Stimulated activated CD4-positive, alpha-beta T cell treated with anti-CD3 and anti-CD28 coated beads, TNF-alpha, amount 100 ng/mL, for 1 hour (primary cell): ENCODE measurements at regions not wholly inside any gene's neighbourhood (a gene's known extent, or its start where the extent isn't known, plus 50 kb on each side); places are given as distances from the start of the nearest gene placed in this dataset.
"Not testable (repeated sequence)": the region's sequence is repeated elsewhere in the genome, so short reads cannot be mapped to it uniquely, and the experiment has no call there.

Source experiments
- DNase-seq, 3 donors: peaks; one replicate each; pipeline ENCODE4 v3.0.0-alpha.2; 2020; ENCODE audit warnings: low read depth in 3 of 3, low spot score in 1 of 3

DNA sequence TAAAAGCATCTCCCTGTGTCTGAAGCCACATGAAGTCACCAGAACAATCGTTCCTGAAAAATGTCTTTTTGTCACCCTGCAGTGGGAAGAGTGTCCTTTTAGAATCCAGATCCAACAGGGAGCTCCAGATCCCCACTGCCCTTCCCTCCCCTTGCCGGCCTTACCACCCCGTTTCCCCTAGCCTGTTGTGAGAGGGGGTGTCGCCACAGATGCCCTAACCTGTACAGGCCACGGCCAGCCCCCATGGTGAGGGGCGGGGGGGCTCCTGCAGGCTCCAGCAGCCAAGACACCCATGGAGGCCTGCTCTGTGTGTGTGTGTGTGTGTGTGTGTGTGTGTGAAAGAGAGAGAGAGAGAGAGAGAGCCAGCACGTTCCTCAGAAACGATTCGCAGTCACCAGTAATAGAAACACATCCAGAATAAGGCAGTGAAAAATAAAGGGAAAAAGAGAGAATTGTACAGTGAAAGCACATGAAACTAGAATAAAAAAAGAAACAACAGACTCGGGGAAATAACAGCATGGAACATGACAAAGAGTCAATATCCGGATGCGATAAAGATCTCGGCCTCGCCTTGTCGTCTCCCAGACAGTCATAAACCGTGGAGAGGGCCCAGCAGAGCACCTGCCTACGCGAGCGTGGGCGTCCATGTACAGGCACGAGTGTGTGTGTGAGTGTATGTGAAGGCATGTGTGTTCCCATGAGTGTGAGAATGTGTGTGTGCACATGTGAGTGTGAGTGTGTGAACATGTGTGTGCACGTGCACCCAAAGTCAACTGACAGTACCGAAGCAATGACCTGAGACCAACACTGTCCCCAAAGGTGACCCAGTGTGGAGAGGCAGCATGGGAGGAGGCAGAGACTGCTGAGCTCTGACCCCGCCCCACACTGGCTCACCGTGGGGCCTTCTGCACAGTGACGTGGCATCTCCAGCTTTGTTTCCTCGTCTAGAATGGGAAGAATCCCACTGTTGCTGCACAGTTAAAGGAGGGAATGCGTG, 303.8 kb downstream of the NPHP4 start:
- no peak for DNase-seq

DNA sequence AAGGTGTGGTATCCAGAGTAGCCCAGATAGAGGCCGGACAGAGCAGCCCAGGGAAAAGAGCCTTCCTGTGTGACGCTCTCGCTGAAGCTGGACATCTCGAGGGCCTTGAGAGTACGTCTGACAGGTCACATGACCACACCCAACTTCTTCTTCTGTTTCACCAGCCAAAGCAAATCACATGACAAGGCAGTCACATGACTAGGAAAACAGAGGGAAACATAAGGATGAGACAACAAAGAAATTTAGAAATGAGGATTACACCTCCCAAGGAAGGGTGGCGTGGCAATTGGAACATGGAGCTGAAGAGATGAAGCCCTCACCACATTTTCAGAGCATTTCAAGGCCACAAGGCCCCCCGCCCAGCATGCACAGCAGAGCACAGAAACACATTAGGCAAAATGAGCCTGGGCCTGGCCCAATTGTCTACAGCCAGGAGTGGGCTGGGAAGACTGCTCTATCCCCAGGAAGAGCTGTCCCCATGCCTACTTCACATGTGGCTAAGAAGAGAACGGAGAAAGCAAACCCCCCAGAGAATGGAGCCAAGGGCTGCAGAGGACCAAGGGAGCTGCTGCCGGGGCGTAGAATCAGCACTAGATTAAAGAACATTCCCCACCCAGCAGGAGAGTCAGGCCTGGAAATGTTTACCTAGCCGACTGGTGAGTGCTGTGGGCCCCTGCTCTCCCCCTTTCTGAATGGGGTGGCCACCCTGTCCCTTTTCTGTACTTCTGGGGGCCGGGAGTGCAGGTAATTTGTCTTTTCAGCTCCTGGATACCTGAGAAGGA, 305.1 kb downstream of the NPHP4 start:
- no peak for DNase-seq

DNA sequence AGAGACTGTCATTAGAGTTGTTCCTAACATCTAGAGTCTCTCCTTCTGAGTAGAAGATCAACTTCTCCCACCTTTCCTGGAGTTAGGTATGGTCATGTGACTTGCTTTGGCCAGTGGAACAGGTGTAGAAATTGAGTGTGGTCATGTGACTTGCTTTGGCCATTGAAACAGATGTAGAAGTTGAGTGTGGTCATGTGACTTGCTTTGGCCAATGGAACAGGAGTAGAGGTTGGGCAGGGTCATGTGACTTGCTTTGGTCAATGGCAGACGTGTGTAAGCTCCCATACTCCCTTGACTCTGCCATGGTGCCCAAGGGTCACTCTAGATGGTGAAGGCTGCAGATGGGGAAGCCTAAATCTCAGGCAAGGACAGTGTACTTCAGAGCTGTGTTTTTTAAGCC, 306.0 kb downstream of the NPHP4 start:
- no peak for DNase-seq

GRCh38 chr1:5685446-5686040, 306.7 kb downstream of the NPHP4 start:
- DNase-seq = no peak

DNA sequence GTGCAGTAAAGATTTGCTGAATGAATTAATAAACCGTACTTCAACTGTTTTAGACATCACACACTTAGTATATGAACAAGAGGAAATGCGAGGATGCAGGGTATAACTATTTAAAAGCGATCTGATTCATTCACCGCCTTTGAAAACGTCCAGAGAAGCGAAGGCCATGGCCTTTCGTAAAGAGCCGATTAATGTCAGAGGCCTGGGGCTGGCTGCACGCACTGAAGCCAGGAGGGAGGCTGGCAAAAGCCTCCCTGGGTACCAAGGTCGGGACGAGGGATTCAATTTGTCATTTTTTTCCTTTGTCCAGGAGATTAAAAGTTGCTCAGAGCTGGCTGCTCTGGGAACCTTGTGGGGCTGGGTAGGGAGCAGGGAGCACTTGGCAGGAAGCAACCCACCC, 307.4 kb downstream of the NPHP4 start:
- no peak for DNase-seq

- DNase-seq = no peak
Measured at GRCh38 chr1:5683446-5683845, 308.8 kb downstream of the NPHP4 start.

- DNase-seq = no peak
Measured at GRCh38 chr1:5682626-5683225, 309.5 kb downstream of the NPHP4 start.

DNA sequence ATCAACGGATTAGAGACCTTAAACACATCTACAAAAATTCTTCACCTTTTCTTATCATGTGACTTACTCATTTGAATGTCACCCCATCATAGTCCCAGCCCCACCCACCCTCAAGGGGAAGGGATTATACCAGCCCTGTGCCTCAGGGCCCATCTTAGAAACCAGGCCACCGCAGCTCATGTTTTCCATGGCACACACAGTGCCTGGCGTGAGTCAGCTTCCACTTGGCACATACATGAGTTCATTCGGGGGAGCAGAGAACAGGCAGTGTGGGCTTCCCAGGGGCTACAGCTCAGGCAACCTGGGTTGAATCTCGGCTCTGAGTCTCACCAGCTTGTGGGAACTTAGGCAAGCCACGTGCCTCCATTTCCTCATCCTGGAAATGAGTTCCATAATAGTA, 310.6 kb downstream of the NPHP4 start:
- DNase-seq = no peak

GRCh38 chr1:5680600-5680999, 311.6 kb downstream of the NPHP4 start:
- no peak for DNase-seq

GRCh38 chr1:5678759-5679158, 313.5 kb downstream of the NPHP4 start:
- no peak for DNase-seq

GRCh38 chr1:5672355-5672754, 319.9 kb downstream of the NPHP4 start:
- DNase-seq = not testable (repeated sequence)

- no peak for DNase-seq
Measured at GRCh38 chr1:5670590-5671350, 321.5 kb downstream of the NPHP4 start.

DNA sequence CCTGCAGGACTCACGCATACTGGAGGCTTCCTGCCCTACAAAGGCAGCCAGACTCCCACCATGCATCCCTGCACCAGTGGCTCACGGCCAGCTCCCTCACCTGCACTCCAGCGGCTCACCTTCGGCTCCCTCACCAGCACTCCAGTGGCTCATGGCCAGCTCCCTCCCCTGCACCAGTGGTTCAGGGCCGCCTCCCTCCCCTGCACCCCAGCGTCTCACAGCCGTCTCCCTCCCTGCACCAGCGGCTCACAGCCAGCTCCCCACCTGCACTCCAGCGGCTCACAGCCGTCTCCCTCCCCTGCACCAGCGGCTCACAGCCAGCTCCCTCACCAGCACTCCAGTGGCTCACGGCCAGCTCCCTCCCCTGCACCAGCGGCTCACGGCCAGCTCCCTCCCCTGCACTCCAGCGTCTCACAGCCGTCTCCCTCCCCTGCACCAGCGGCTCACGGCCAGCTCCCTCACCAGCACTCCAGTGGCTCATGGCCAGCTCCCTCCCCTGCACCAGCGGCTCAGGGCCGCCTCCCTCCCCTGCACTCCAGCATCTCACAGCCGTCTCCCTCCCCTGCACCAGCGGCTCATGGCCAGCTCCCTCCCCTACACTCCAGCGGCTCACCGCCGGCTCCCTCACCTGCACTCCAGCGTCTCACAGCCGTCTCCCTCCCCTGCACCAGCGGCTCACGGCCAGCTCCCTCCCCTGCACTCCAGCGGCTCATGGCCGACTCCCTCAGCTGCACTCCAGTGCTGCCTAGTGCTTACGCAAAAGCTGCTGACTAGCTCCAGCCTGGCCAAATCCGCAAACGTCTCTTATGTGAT, 324.5 kb downstream of the NPHP4 start:
- no peak for DNase-seq

GRCh38 chr1:5664906-5665875, 327.0 kb downstream of the NPHP4 start:
- DNase-seq = no peak

- no peak for DNase-seq
Measured at GRCh38 chr1:5664081-5664768, 328.0 kb downstream of the NPHP4 start.

DNA sequence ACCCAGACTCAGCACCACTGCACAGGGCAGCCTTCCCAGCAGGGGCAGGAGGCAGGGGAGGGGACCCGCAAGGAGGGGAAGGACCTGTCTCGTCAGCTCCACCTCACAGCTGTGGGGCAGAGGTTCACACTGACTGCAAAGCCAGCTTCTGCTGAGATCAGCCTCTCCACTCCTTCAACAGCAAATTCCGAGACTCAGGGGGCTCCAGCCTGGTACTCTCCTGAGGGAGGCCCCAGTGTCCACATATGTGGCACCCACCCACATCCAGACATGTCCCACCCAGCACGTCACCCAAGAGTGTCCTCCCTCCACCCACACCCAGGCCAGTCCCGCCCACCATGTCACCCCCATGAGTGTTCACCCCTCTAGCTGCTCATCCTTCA, 329.5 kb downstream of the NPHP4 start:
- DNase-seq = no peak

DNA sequence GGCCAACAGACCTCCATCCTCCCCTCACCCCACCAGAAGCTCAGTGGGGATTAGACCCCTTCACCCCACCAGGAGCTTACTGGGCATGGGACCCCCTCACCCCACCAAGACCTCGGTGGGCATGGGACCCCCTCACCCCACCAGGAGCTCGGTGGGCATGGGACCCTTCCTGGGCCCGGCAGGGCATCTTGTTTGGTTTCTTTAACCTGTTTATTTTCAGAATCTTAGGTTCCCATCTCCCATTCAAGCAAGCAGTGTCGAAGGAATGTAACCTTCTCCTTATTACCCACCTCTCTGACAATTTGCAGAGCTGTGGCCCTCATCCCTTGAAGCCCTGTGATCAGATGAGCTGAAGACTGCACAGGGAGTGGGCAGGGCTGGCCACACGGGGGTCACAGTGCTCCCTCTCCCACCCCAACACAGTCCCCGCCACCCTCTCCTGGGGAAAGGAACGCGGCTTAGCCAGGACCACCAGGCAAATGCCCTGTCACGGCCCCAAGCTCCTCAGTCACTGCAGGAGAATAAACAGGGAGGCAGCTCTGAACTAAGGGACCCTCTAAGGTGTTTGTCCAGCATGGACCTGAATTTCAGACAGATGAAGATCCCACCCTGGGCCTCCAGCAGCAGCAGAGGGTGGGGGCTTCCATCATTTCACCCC, 330.0 kb downstream of the NPHP4 start:
- DNase-seq = no peak
